ENCODE measurements at regions not wholly inside any gene's neighbourhood (a gene's known extent, or its start where the extent isn't known, plus 50 kb on each side); places are given as distances from the start of the nearest gene placed in this dataset.

DNA sequence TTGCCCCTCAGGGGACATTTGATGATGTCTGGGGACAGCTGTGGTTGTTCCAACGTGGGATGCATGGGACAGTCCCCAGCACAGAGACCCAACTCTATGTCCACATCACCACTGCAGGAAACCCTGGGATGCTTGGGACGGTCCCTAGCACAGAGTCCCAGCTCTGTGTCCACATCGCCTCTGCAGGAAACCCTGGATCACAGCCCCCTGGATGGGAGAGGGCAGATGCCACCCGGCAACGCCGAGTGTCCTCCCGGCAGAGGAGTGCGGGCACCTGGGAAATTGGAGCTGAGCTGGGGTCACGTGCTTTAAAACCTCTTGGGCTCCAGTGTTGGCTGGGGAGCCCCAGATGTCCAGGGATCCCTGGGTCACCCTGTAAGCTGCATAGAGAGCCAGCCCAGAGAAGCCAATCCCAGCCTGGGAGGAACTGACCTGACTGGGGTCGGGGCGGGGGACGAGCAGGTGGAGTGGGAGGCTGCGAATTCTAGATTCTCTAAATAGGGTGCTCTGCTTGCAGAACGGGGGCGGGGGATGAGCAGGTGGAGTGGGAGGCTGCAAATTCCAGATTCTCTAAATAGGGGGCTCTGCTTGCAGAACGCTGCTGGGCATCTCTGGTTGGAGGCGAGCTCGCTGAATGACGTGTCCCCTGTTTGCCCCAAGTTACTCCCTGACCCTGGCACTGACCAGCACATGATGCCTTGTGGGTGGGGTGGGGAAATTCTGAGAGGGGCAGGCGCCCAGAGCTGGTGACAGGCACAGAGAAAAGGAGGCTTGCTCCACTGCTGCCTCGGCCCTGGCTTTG lies 1197.8 kb downstream of the BRD1 start:
- TF ChIP-seq, protein P1, sequence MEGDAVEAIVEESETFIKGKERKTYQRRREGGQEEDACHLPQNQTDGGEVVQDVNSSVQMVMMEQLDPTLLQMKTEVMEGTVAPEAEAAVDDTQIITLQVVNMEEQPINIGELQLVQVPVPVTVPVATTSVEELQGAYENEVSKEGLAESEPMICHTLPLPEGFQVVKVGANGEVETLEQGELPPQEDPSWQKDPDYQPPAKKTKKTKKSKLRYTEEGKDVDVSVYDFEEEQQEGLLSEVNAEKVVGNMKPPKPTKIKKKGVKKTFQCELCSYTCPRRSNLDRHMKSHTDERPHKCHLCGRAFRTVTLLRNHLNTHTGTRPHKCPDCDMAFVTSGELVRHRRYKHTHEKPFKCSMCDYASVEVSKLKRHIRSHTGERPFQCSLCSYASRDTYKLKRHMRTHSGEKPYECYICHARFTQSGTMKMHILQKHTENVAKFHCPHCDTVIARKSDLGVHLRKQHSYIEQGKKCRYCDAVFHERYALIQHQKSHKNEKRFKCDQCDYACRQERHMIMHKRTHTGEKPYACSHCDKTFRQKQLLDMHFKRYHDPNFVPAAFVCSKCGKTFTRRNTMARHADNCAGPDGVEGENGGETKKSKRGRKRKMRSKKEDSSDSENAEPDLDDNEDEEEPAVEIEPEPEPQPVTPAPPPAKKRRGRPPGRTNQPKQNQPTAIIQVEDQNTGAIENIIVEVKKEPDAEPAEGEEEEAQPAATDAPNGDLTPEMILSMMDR (IDR thresholded peaks at IDR 0.05), result no peak
- no peak for TF ChIP-seq POLR2A (IDR thresholded peaks at IDR 0.05)

Measured in esophagus squamous epithelium (tissue), 4 donors.